BLaER1 (cell line): ENCODE measurements at regions not wholly inside any gene's neighbourhood (a gene's known extent, or its start where the extent isn't known, plus 50 kb on each side); places are given as distances from the start of the nearest gene placed in this dataset.
A peak's percentile ranks its signal among the peaks of the same experiment; 100 is the strongest.

Experiments
- H3K27ac ChIP-seq: shearing (Covaris generic); formaldehyde crosslinking; 2 replicates; pipeline ENCODE4 v1.8.1; 2022
- H3K27me3 ChIP-seq: shearing (Covaris generic); formaldehyde crosslinking; 2 replicates; pipeline ENCODE4 v1.8.1; 2022
- H3K36me3 ChIP-seq: shearing (Covaris generic); formaldehyde crosslinking; 2 replicates; pipeline ENCODE4 v1.8.1; 2022
- H3K4me1 ChIP-seq: shearing (Covaris generic); formaldehyde crosslinking; 2 replicates; pipeline ENCODE4 v1.8.1; 2022
- H3K4me2 ChIP-seq: shearing (Covaris generic); formaldehyde crosslinking; 2 replicates; pipeline ENCODE4 v1.8.1; 2022
- H3K4me3 ChIP-seq: shearing (Covaris generic); formaldehyde crosslinking; 2 replicates; pipeline ENCODE4 v1.8.1; 2022
- H3K9ac ChIP-seq: shearing (Covaris generic); formaldehyde crosslinking; 2 replicates; pipeline ENCODE4 v1.8.1; 2022
- H3K9me3 ChIP-seq: shearing (Covaris generic); formaldehyde crosslinking; 2 replicates; pipeline ENCODE4 v1.8.1; 2022
- H4K20me1 ChIP-seq: shearing (Covaris generic); formaldehyde crosslinking; 2 replicates; pipeline ENCODE4 v1.8.1; 2022
- Cebpa-rat ChIP-seq: shearing (Covaris generic); IDR thresholded peaks from 2 replicates; pipeline ENCODE4 v1.8.1; 2022

DNA sequence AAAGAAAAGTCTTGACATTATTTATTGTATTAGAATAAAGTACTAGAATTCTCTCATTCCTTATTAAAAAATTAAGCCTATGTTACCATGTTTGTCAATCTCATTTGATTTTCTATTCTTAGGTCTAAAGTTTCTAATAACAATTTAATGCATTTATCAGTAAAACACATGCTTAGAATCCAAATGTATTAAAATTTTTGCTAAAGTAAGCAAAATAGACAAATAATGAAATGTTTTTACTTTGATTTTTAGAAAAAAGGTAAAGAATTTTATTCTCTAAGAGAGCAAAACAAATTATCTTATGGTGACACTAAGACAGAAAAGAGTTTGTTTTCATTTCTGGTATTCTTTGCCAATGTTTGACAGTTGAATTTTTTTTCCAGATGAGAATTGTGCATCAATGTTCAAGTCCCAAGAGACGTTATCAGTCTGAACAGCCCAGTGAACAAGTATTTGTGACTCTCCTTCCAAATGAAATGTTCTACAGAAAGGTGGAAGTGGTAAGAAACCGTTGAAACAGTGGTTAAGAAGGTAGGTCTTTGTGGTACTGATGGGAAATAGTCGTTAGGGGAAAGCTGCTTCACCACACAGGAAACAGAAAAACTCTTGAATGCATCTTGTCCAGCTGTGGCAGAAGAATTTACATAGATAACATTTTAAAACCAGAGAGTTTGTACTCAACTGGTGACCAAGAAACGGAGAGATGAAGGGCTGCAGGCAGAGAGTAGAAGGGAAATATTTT, 402.5 kb downstream of the PTPRC start:
- peak overlapping the region; percentile 78 for H3K4me2 ChIP-seq

DNA sequence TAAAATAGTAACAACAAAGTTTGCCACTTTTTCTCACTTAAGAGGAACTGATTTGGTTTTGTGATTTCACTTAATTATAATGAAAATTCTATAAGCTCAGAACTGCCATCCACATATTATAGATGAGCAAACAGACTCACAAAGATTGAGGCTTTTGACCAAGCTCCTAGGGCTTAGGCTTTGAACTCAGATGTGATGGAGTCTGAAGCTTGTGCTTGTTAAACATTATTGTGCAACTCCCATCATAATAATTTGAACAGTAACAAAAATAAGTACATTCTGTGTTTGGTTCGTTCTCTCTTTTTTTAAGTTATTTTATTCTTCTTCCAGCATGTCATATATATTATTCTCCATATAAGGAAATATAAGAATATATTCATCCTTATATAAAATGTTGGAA, 403.4 kb downstream of the PTPRC start:
- Histone ChIP-seq H3K4me1 (peaks cover 74% of the 10 kb centered on the region), H4K20me1 (no peaks in the 10 kb centered on the region), H3K27ac (peak overlapping the region; percentile 90), H3K9me3 (peaks cover 31% of the 10 kb centered on the region), H3K4me2 (peak overlapping the region; percentile 78), H3K4me3 (peak overlapping the region; percentile 12; the same call in 1 of the 2 replicates), H3K27me3 (no peaks in the 10 kb centered on the region), H3K36me3 (peaks cover 7% of the 10 kb centered on the region; the same call in 1 of the 2 replicates), H3K9ac (peak overlapping the region; percentile 68)
- TF ChIP-seq Cebpa-rat = peak; percentile 42; the same call in 1 of the 2 replicates

More for the DNA sequence above, 402.5 kb downstream of the PTPRC start:
- peak overlapping the region; percentile 12; the same call in 1 of the 2 replicates for H3K4me3 ChIP-seq
- peak overlapping the region; percentile 90 for H3K27ac ChIP-seq
- peak overlapping the region; percentile 68; the same call in 1 of the 2 replicates for H3K9ac ChIP-seq
- H3K4me1 ChIP-seq = peaks cover 72% of the 10 kb centered on the region
- H3K9me3 ChIP-seq = peaks cover 28% of the 10 kb centered on the region
- H3K36me3 ChIP-seq = peaks cover 7% of the 10 kb centered on the region; the same call in 1 of the 2 replicates
- no peaks in the 10 kb centered on the region for H4K20me1 ChIP-seq
- no peaks in the 10 kb centered on the region for H3K27me3 ChIP-seq
- TF ChIP-seq Cebpa-rat = no peak

- Histone ChIP-seq H4K20me1 (no peaks in the 10 kb centered on the region), H3K27me3 (no peaks in the 10 kb centered on the region), H3K9me3 (peaks cover 47% of the 10 kb centered on the region), H3K4me2 (peak overlapping the region; percentile 78), H3K4me1 (peaks cover 58% of the 10 kb centered on the region), H3K27ac (peak overlapping the region; percentile 90), H3K9ac (no peak overlapping the region), H3K4me3 (no peak overlapping the region; the same call in 1 of the 2 replicates), H3K36me3 (peaks cover 7% of the 10 kb centered on the region; the same call in 1 of the 2 replicates)
- no peak for TF ChIP-seq Cebpa-rat
Measured at GRCh38 chr1:199044191-199044590, 405.4 kb downstream of the PTPRC start.

DNA sequence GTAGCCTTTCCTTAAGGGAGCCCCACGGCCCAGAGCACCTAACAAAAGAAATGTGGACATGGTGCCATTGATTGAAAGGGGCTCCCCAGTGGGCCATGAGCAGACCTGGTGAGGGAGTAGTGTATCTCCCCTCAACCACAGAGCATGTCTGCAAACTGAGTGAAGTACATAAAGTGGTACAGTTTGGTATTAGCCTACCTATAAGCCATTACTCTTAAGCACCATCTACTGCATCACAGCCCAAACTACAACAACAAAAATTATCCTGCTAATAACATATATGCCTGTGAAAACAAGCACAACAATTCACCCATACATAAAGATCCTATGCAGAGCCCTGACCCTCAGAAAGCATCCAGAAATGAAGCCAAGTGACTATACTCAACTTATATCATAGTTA, 407.8 kb downstream of the PTPRC start:
- Histone ChIP-seq H4K20me1 (no peaks in the 10 kb centered on the region), H3K4me1 (peaks cover 43% of the 10 kb centered on the region), H3K27ac (peak overlapping the region; percentile 69), H3K9me3 (peaks cover 70% of the 10 kb centered on the region), H3K27me3 (no peaks in the 10 kb centered on the region), H3K9ac (no peak overlapping the region), H3K4me3 (peak overlapping the region; percentile 15; the same call in 1 of the 2 replicates), H3K4me2 (peak overlapping the region; percentile 30), H3K36me3 (peaks cover 7% of the 10 kb centered on the region; the same call in 1 of the 2 replicates)
- no peak for TF ChIP-seq Cebpa-rat

DNA sequence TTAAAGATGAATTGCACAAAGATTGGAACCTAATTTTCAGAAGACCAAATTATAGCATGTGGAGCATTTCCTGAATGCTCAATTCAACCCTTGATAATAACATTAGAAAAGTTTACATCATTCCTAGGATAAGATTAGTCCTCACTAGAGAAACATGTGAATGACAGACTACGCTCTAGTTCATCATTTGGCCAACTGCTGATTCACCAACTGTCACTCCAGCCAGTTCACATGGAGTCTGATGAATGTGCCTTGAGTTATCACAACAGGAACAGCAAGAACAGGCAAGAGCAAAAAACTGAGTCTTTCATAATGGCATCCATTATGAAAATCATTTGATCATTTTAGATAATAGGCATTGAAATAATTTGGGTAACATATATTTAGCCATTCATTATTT, 415.9 kb downstream of the PTPRC start:
- no peak for TF ChIP-seq Cebpa-rat
- Histone ChIP-seq H3K4me2 (no peak overlapping the region), H3K27ac (no peak overlapping the region), H3K9ac (no peak overlapping the region), H4K20me1 (no peaks in the 10 kb centered on the region), H3K4me1 (no peaks in the 10 kb centered on the region), H3K9me3 (peaks cover 31% of the 10 kb centered on the region), H3K27me3 (no peaks in the 10 kb centered on the region), H3K4me3 (no peak overlapping the region), H3K36me3 (no peaks in the 10 kb centered on the region)

DNA sequence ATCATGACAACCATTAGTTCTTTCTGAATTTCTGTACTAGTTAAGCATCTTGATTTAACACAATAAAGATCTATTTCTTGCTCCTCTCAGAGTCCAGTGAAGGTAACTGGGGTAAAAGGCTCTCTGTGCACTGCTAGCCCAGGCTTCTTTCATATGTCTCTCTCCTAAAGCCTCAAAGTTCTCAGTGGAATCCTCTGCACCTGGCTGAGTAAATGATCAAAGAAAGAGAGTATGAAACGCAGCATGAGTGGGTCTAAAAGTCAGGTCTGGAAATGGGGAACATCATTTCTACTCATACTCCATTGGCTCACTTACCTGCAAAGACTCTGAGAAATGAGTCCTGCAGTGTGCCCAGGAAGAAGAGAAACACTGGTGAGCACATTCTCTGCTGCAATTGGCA, 418.5 kb downstream of the PTPRC start:
- no peak overlapping the region for H3K4me3 ChIP-seq
- H3K27me3 ChIP-seq = no peaks in the 10 kb centered on the region
- no peak overlapping the region for H3K4me2 ChIP-seq

DNA sequence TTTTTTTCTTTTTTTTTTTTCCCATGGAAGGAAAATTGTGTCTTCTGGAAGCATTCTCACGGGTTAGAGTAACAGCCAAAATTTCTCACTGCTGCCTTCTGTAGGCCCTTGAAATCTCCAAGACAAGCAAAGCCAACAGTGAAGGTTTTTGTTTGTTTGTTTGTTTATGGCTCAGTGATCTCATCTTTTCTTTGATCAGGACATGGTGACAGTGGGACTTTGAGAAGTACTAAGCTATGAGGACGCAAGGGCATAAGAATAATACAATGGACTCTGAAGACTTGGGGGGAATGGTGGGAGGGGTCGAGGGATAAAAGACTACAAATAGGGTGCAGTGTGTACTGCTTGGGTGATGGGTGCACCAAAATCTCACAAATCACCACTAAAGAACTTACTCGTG, 419.4 kb downstream of the PTPRC start:
- Histone ChIP-seq H3K4me1 (no peaks in the 10 kb centered on the region), H3K36me3 (no peaks in the 10 kb centered on the region), H4K20me1 (no peaks in the 10 kb centered on the region), H3K4me2 (no peak overlapping the region), H3K27me3 (no peaks in the 10 kb centered on the region), H3K9me3 (peaks cover 4% of the 10 kb centered on the region; the same call in 1 of the 2 replicates), H3K27ac (no peak overlapping the region), H3K9ac (no peak overlapping the region), H3K4me3 (no peak overlapping the region)
- TF ChIP-seq Cebpa-rat = no peak

More for the DNA sequence above, 418.5 kb downstream of the PTPRC start:
- H3K9ac ChIP-seq = no peak overlapping the region
- no peaks in the 10 kb centered on the region for H3K4me1 ChIP-seq
- no peak overlapping the region for H3K27ac ChIP-seq
- H3K9me3 ChIP-seq = peaks cover 10% of the 10 kb centered on the region; the same call in 1 of the 2 replicates
- no peak for TF ChIP-seq Cebpa-rat
- no peaks in the 10 kb centered on the region for H3K36me3 ChIP-seq
- H4K20me1 ChIP-seq = no peaks in the 10 kb centered on the region

- Histone ChIP-seq H4K20me1 (no peaks in the 10 kb centered on the region), H3K4me2 (no peak overlapping the region), H3K4me1 (no peaks in the 10 kb centered on the region), H3K4me3 (no peak overlapping the region), H3K9me3 (no peaks in the 10 kb centered on the region), H3K27me3 (no peaks in the 10 kb centered on the region), H3K27ac (no peak overlapping the region), H3K9ac (no peak overlapping the region), H3K36me3 (no peaks in the 10 kb centered on the region)
- no peak for TF ChIP-seq Cebpa-rat
Measured at GRCh38 chr1:199064971-199065370, 426.1 kb downstream of the PTPRC start.

DNA sequence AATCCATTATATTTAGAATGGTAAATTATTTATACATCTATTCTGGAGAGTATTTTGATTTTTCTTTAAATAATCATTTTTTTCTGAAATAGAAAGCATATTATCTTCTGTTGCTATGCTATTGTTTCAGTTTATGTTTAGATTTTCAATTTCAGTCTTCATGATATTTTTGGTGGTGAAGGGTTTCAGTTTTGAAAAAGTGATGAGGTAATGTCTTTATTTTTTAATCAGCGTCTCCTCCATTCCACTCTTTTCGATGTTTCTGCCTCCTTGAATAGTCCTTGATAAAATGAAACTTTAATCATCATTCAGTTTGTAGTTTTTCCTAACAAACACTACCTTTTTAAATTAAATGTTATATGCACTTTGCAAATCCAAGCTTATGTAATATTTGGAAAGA, 428.6 kb downstream of the PTPRC start:
- Histone ChIP-seq H3K27me3 (no peaks in the 10 kb centered on the region), H3K27ac (no peak overlapping the region), H3K36me3 (no peaks in the 10 kb centered on the region), H3K4me2 (no peak overlapping the region), H4K20me1 (no peaks in the 10 kb centered on the region), H3K4me3 (no peak overlapping the region), H3K9ac (no peak overlapping the region), H3K9me3 (no peaks in the 10 kb centered on the region), H3K4me1 (no peaks in the 10 kb centered on the region)
- TF ChIP-seq Cebpa-rat = no peak

- Histone ChIP-seq H3K4me3 (no peak overlapping the region), H3K9me3 (no peaks in the 10 kb centered on the region), H3K36me3 (no peaks in the 10 kb centered on the region), H3K27ac (no peak overlapping the region), H4K20me1 (no peaks in the 10 kb centered on the region), H3K27me3 (no peaks in the 10 kb centered on the region), H3K4me2 (no peak overlapping the region), H3K4me1 (no peaks in the 10 kb centered on the region), H3K9ac (no peak overlapping the region)
- no peak for TF ChIP-seq Cebpa-rat
Measured at GRCh38 chr1:199071080-199071479, 432.2 kb downstream of the PTPRC start.
